GM18499 (cell line): ENCODE measurements at regions not wholly inside any gene's neighbourhood (a gene's known extent, or its start where the extent isn't known, plus 50 kb on each side); places are given as distances from the start of the nearest gene placed in this dataset.

ENCODE experiments used
- ATAC-seq: cut with Tn5 transposase; IDR thresholded peaks from one replicate; pipeline ENCODE4 v1.9.1; 2021; ENCODE audit warnings: moderate number of reproducible peaks; ENCODE audit not compliant: insufficient read depth, unreplicated experiment

DNA sequence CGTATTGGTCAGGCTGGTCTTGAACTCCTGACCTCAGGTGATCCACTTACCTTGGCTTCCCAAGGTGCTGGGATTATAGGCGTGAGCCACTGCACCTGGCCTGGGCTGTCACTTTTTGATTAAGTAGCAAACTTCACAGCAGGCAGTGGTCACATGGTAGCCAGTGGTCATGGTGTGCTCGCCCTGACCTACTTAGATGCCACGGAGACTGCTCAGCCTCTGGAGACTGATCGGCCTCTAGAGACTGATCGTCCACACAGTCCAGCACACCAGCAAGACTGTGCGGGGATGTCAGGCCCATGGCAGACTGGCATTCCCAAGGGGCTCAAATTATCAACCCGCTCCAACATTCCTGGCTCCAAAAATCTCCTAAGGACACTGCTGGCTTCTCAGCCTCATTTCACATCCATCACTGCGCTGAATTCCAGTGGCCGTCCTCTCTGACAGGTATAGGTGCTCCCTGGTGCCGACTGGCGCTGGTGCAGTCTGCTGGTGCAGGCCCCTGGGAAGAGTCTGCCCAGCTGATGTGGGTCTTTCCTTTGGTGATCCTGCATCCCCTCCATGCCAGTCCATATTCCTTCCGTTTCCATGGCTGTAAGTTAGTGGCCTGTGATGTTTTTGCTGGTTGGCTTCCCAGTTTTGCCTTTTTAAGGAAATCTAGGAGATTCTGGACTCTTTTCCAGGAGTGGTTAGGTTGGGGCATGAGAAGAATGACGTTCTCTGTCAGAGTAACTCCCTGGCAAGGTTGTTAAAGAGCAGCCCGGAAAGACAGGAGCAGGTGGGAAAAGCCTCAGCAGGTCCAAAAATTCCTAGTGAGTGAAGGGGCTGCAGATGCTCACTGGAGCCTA, 374.5 kb upstream of the HS6ST1 start:
- ATAC-seq = no peak

DNA sequence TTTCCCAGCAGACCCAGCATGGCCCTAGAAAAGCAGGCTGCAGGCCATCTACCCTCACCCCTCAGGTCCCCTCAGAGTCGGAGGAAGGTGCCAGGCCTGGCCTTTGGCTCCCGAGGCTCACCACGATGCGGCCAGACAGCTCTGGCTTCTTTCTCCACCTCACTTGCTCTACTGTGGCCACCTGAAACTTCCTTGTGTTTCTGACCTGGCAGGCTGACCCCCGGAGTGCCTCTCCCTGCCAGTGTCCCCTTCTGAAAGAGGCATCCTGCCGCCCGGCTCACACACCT, 375.0 kb upstream of the HS6ST1 start:
- no peak for ATAC-seq

DNA sequence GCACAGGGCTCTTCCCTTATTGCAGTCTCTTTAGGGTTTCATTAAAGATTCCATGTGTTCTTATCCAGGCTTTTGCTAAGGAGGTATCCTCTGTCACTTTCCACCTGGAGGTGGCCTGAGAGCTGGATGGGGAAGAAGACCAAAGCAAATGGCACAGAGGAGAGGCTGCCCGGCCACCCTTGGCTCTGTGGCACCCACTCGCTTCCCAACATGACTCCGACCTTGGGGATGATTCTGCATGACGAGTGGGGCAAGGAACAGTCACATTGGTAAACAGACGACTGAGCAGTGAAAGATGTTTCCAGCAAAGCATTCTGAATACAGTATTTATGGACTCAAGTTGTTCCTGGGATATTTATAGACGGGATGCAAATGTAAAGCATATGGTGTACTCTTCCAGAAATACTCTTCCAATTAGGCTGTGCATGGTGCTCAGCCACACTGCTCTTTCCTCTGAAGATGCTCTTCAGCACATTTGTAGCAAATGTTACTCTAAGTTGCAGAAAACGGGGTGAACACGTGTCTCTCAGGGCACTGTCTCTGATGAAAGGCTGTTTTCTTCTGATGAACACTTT, 377.1 kb upstream of the HS6ST1 start:
- no peak for ATAC-seq

DNA sequence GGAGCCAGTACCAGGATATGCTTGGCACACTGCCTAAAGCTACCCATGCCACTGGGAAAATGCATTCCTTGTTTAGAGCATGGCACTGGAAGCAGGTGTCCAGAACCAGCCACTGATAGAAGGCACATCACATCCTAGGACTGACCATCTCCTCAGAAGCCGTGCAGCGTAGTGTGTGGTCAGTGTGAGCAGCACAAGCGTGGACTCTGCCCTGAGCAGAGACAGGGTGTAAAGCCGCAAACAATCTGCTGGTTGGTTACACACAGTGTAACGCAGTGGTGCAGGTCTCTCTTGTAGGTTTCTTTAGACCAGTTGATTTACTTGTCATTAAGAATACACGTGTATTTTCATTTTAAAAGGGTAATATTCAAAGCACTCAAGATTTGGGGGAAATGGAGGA, 377.8 kb upstream of the HS6ST1 start:
- ATAC-seq = no peak

DNA sequence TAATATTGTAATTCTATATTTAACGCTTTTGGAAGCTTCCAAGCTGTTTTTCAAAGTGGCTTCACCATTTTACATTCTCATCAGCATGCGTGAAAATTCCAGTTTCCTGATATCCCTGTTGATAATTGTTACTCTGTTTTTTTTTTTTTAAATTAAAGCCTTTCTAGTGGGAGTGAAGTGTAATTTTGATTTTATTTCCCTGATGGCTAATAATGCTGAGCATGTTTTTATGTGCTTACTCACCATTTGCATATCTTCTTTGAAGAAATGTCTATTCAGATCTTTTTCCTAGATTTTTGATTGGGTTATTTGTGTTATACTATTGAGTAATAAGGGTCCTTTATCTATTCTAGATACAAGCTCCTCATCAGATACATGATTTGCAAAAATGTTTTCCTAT, 382.8 kb upstream of the HS6ST1 start:
- no peak for ATAC-seq

DNA sequence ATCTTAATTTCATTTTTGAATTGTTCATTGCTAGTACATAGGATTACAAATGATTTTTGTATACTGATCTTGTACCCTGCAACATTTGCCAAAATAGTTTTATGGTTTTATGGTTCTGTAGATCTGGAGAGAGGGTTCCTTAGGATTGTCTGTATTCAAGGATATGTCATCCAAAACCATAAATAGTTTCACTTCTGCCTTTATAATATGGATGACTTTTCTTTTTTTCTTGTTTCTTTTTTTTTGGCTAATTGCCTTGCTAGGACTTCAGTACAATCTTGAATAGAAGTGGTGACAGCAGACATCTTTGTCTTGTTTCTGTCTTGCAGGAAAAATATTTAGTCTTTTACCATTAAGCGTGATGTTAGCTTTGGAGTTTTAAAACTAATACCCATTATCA, 383.9 kb upstream of the HS6ST1 start:
- no peak for ATAC-seq

DNA sequence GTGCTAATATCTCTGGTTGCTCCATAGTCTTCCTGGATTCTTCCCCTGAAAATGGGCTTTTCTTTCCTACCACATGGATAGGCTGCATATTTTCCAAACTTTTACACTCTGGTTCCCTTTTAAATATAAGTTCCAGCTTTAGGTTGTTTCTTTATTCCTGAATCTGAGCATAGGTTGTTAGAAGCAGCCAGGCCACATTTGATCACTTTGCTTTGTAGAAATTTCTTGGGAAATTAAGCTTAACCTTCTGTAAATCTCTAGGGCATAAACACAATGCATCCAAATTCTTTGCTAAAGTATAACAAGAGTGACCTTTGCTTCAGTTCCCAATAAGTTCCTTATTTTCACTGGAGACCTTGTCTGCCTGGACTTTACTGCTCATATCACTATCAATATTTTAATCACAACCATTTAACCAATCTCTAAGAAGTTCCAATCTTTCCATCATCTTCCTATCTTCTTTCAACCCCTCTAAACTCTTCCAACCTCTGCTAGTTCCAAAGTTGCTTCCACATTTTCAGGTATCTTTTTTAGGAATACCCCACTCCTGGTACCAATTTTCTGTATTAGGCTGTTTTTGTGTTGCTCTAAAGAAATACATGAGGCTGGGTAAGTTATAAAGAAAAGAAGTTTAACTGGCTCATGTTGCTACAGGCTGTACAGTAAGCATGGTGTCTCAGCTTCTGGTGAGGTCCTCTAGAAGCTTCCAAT, 389.6 kb upstream of the HS6ST1 start:
- no peak for ATAC-seq

DNA sequence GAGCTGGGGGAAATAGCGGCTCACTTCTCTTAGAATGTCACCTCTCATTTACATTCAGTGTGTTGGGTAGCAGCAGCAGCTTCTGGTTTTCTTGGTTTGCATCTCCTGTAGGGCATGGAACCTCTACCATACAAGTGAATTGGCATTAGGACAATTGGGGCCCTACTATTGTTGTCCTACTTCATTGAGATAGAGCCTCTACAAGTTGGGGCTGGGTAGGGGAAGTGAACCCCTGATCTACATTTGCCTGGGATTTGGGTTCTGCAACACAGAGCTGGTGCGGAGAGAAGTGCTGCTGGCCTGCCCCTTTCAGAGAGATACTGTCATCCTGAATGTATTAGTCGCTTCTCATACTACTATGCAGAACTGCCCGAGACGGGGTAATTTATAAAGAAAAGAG, 391.6 kb upstream of the HS6ST1 start:
- ATAC-seq = no peak

DNA sequence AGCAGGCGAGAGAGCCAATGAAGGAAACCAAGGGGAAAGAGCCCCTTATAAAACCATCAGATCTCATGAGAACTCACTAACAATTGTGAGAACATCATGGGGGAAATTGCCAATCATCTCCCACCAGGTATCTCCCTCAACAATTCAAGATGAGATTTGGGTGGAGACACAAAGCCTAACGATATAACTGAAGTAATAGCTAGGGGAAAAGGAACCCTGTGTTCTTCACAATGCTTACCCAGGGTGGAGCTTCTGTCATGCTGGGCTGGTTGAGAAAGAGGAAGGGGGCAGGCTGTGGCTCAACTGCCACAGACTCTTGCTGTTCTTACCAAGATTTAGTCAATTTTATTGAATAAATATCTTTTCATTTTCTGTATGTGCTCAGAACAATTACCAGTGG, 392.1 kb upstream of the HS6ST1 start:
- no peak for ATAC-seq

DNA sequence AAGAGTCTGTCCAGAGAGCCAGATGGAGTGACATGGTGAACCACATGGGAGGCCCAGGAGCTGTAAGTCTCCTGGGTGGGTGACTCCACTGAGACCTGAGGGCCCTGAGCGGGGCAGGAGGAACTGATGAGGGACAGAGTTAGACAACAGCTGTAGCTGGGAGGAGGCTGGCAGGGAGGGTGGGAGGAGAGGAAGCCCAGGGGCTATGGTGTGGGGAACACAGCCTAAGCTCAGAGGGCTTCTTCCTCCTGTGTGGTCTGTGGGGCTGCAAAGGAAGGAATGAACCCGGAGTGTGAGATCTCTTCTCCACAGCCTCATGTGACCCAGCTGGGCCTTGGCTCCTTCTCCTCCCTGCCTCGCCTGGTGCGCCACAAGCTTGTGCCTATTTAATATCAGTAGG, 395.6 kb upstream of the HS6ST1 start:
- no peak for ATAC-seq

DNA sequence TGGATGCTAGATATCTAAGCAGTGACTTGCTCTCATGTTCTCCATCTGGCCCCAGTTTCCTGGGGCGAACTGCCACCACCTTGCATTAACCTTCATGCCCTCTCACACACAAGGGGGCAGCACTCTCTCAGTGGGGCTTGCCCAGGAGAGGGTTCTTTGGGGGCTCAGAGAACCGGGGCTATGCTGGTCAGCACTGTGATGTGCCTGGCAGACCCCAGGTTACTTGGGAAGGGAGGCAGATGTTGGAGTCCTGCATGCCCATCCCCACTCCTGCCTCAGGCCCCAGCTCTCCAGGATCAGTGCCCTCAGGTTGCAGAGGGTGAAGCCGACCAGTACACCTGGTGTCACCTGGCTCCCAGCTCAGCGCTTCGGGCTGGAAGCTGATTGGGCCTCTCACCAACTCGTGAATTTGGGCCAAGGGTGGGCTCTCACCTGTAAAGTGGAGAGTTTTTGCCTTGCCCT, 396.2 kb upstream of the HS6ST1 start:
- ATAC-seq = no peak

DNA sequence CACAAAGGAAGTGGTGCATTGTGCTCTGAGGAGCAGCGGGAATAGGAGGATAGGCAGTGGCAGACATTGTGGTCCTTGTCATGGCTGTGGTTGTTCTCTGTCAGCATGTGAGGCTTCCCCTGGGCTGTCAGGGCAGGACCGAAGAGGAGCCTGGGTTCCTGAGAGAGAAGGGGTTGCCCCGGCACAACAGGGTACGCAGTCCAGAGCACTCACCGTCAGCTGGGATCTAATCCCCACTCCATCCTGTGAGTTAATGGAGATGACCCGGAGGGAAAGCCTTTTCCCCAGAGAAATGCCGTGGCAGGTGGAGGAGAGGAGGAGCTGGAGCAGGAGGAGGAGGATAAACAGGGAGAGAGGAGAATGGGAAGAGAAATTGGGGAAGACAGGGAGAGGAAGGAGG, 396.7 kb upstream of the HS6ST1 start:
- no peak for ATAC-seq

DNA sequence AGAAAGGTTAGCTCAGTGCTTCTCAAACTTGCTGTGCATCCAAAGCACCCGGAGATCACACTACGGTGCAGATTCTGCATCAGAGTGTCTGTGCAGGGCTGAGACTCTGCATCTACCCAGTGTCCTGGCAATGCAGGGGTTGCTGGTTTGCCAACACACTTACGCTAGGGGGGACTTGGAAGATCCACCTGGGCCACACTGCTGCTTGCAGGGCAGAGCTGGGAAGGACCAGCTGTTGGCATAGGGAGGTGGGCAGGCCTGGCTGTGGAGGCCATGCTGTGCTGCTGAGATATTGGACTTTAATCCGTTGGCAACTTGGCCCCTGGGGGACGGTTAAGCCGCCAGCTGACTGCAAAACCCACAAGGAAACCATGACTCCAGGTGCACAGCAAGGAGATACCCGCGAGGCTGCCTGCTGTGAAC, 397.6 kb upstream of the HS6ST1 start:
- no peak for ATAC-seq

DNA sequence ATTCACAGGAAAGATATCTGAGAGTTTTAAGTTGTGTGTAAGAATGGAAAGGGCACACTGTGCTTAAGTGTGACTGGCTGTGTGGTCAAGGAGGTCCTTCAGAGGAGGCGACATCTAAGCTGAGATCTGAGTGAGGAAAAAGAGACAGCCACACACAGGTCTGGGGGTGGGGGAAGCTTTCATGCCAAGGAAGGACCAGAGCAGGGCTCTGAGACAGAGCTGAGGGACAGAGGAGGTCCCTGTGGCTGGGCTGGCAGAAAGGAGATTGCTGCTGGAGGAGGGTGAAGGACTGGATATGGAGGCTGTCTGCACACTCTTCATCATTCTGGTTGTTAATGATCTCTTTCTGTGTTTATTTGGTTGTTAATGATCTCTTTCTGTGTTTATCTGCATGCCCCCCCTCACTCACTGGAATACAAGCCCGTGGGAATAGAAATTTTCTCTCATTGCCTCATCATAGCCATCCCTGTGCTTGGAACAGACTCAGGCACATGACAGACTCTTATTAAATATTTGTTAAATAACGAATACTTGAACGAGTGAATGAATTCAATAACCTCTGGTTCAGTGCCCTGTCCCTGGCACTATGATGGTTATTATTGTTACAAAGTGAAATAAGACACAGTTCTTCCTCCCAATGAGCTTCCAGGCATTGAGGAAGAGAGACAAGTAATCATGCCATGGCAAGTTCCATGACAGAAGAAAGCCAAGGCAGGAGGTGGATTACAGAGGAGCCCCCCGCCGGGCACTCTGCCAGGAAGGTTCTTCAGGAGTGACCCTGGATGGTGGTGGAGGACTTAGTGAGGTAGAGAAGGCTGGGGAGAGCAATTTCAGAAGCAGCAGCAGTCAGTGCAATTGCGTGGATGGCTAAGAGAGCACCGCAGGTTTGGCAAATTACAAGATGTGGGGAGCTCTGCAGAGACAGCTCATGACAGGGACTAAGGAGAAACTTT, 399.4 kb upstream of the HS6ST1 start:
- ATAC-seq = no peak

DNA sequence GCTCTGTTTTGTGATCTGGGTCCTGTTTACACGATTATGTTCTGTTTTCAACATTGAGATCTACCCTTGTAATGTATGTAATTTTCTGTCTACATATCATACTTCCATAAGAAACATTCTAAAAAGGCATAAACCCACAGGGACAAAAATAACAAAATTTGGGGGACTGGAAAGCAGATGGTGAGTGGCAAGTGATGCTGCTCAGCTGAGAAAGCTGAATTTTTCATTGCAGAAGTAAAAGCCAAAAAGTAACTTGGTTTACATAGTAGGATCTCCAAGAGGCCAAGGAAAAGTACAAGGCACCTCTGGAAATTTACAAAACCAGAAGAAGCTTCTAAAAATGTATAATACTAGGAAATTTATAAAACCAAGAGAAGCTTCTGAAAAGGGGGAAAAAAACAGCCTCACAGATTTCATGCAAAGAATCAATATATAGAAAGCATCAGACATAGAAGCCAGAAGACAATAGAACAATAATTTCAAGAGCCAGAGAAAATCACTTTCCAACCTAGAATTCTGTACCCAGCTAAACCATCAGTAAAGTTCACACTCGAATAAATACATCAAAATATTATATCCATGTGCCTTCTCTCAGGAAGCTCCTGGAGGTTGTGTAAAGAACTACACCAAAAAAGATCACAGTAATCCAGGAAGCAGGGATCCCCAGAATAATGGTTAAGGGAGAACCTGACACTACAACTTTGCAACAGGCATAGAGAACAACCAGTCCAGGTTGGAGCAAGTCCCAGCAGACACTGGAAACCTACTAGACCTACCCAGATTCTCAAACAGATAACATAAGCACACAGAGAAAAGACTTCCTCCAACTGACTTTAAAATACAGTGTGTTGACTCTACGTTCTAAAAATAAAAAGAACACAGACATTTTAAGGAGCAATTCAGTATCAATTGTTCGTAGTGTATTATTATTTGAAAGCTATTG, 401.7 kb upstream of the HS6ST1 start:
- ATAC-seq = no peak

DNA sequence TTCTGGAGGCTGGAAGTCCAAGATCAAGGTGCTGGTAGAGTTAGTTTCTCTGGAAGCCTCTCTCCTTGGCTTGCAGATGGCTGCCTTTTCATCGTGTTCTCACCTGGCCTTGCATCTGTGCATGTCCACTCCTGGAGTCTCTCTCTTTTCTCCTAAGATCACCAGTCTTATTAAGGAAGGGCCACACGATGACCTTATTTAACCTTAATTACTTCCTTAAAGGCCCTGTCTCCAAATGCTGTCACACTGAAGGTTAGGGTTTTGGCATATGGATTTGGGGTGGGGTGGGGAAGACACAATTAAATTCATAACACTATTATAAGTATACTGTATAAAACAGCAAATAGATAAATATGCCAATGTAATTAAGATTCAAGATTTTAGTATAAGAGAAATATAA, 402.4 kb upstream of the HS6ST1 start:
- ATAC-seq = no peak

DNA sequence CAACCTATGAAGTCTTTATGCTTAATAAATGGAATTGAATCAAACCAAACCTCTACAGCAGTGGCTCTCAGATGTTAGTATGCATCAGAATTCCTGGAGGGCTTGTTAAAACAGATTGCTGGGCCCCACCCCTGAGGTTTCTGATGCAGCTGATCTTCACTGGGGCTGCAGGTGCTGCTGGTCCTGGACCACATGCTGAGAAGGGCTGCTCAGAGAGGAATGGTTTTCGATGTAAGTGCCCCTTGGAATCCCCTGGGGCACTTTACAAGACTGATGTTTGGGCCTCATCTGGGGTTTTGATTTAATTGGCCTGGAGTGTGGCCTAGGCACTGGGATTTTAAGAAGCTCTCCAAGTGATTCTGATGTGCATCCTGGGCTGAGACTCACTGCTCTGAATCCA, 403.8 kb upstream of the HS6ST1 start:
- no peak for ATAC-seq

DNA sequence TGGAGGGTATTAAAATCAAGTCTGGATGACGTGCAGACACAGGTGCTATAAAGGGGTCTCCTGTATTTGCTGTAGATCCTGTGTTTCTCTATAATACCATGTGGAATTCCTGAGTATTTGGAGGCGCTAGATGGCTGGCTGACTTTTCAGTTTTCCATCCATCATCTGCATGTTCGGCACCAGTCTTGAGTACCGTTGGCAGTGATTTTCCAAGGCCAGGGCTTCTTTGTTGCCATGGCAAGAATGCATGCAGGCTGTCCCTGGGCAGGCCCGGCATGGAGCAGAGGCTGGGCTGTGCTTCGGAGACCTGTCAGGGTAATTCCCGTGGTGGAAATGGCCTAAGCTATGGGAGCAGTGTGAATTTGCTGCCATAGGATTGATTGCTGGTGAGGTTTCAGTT, 405.9 kb upstream of the HS6ST1 start:
- ATAC-seq = no peak

DNA sequence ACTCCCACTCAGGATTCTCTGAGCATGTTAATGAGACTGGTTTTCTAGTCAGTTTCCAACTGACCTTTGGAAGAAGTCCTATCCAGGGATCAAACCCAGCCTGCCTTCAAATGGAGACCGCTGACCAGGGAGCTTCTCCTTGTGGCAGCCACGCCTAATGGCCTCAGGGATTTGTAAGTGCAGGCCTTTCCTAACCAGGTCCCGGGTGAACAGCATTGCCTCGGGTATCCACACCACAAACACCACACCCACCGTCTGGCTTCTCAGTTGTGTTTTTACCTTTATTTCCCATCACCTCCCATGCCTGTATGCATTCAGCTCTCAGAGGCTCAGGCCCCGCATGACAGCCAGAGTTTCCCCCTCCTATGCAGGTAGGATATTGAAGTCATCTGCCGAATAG, 406.3 kb upstream of the HS6ST1 start:
- no peak for ATAC-seq

DNA sequence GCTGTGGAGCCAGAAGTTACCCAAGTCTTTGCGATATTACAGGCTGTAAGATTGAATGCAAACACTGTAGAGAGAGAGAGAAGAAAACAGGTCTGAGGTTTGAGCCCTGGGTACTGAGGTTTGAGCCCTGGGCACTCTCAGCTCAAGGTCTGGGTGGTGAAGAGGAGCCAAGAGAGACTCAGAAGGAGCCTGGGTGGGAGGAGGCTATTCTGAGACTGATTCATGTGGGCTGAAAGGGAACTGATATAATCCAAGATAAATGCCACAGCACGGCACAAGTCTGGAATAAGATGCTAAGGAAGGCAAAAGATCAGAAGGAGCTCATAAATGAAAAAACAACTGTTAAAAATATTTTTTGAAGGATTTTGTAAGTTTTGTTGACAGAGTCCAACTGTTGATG, 407.6 kb upstream of the HS6ST1 start:
- no peak for ATAC-seq
